ENCODE measurements at regions not wholly inside any gene's neighbourhood (a gene's known extent, or its start where the extent isn't known, plus 50 kb on each side); places are given as distances from the start of the nearest gene placed in this dataset.

- peaks cover 75% of the 10 kb centered on the region for H3K27me3 Mint-ChIP-seq (ENCODE audit: low read depth)
- no CpG with 5 or more reads among the region's 4 CpGs for WGBS (ENCODE audit: extremely low coverage, insufficient read length, low lambda C conversion rate)
Observed at GRCh38 chr5:6317116-6317798, 61.1 kb downstream of the MED10 start.

More at GRCh38 chr5:6317116-6317798, 61.1 kb downstream of the MED10 start:
- Histone ChIP-seq H3K18ac (ENCODE audit: insufficient read length, low read depth, low read length) (no peak overlapping the region), H2BK120ac (ENCODE audit: low read depth, low read length, poor library complexity, severe bottlenecking) (no peak overlapping the region), H3T11ph (ENCODE audit: low read length) (no peak overlapping the region), H2BK15ac (ENCODE audit: low read depth, low read length) (no peak overlapping the region), H3K4ac (ENCODE audit: low read depth, low read length) (no peak overlapping the region), H3K79me1 (ENCODE audit: insufficient read depth, low read depth, low read length, poor library complexity, severe bottlenecking) (no peaks in the 10 kb centered on the region), H4K20me1 (ENCODE audit: control insufficient read depth, insufficient read depth, insufficient read length) (no peaks in the 10 kb centered on the region), H4K8ac (replicated peaks; ENCODE audit: insufficient read length, low read depth, low read length) (no peak overlapping the region), H3K27ac (ENCODE audit: insufficient read length, low read depth, low read length) (no peak overlapping the region), H2BK5ac (ENCODE audit: insufficient read length, low read length) (no peak overlapping the region), H3K79me2 (ENCODE audit: insufficient read depth, low read length) (no peaks in the 10 kb centered on the region), H3K4me1 (ENCODE audit: insufficient read depth, low read length) (no peaks in the 10 kb centered on the region), H3K14ac (ENCODE audit: insufficient read depth, low read length) (no peak overlapping the region), H3K9me3 (ENCODE audit: control insufficient read depth, low read depth, low read length) (no peaks in the 10 kb centered on the region), H3K56ac (ENCODE audit: insufficient read length, low read depth, low read length) (no peak overlapping the region), H3K9ac (ENCODE audit: extremely low read depth, insufficient read length, low read length) (no peak overlapping the region), H3K23ac (ENCODE audit: insufficient read length, low read depth, low read length) (no peak overlapping the region), H2BK20ac (ENCODE audit: low read depth, low read length, poor library complexity, severe bottlenecking) (no peak overlapping the region), H2AFZ (ENCODE audit: low read length) (no peak overlapping the region), H2BK12ac (ENCODE audit: insufficient read length, low read depth, low read length) (no peak overlapping the region), H4K91ac (ENCODE audit: insufficient read length, low read depth, low read length) (no peak overlapping the region), H2AK5ac (ENCODE audit: insufficient read length, low read length) (no peak overlapping the region), H3K27me3 (ENCODE audit: insufficient read depth, low read length) (no peaks in the 10 kb centered on the region; the same call in 1 of the 2 replicates), H3K23me2 (ENCODE audit: insufficient read length, low read depth, low read length, poor library complexity, severe bottlenecking) (no peaks in the 10 kb centered on the region), H3K4me2 (ENCODE audit: insufficient read depth, insufficient read length, low read length) (no peak overlapping the region), H4K5ac (ENCODE audit: insufficient read length, low read depth, low read length) (no peak overlapping the region)
- TF ChIP-seq CTCF (conservative IDR thresholded peaks at IDR 0.05), result no peak
- no peak for DNase-seq
- Mint-ChIP-seq H3K4me3 (no peak overlapping the region), H3K9me3 (peaks cover 3 to 14% of the 10 kb centered on the region in 2 experiments; a peak in 4 of 5 replicates), H3K36me3 (ENCODE audit: insufficient read depth in 1 of 3, low read depth in 3 of 3) (no peaks in the 10 kb centered on the region), H3K4me1 (no peaks in the 10 kb centered on the region), H3K27ac (no peak overlapping the region)
